Stomach (tissue), 4 donors: ENCODE measurements at regions not wholly inside any gene's neighbourhood (a gene's known extent, or its start where the extent isn't known, plus 50 kb on each side); places are given as distances from the start of the nearest gene placed in this dataset.

ENCODE experiments used
- CTCF ChIP-seq, 7 experiments: fragments of 450-650 bp in 4 of 7; fragments of 200-600 bp in 3 of 7; sonication (generic) in 3 of 7; IDR thresholded peaks; one replicate each; pipeline ENCODE4 v1.5.1; 2016 to 2019; ENCODE audit warnings: antibody characterized with exemption in 7 of 7, control low read depth in 2 of 7, mild to moderate bottlenecking in 1 of 7
- EP300 ChIP-seq: sonication (generic); formaldehyde crosslinking; IDR thresholded peaks from one replicate; pipeline ENCODE4 v1.6.1; 2017; ENCODE audit warnings: antibody characterized with exemption
- POLR2A ChIP-seq, 4 donors: fragments of 450-650 bp; IDR thresholded peaks; one replicate each; pipeline ENCODE4 v1.6.1; 2016; ENCODE audit warnings: antibody characterized with exemption in 4 of 4, control low read depth in 2 of 4, mild to moderate bottlenecking in 1 of 4, moderate library complexity in 1 of 4
- POLR2AphosphoS5 ChIP-seq, 3 donors: sonication (generic); formaldehyde crosslinking; IDR thresholded peaks; one replicate each; pipeline ENCODE4 v1.6.1; 2016; ENCODE audit warnings: antibody characterized with exemption in 3 of 3

GRCh38 chr17:36674278-36674650 lies 72.9 kb downstream of the MRM1 start:
- TF ChIP-seq CTCF (IDR thresholded peaks at IDR 0.05) (no peak), EP300 (no peak), POLR2A (IDR thresholded peaks at IDR 0.05) (no peak), POLR2AphosphoS5 (IDR thresholded peaks at IDR 0.05) (no peak)
